GM19455 (cell line): ENCODE measurements at regions not wholly inside any gene's neighbourhood (a gene's known extent, or its start where the extent isn't known, plus 50 kb on each side); places are given as distances from the start of the nearest gene placed in this dataset.

Source experiments
- ATAC-seq: cut with Tn5 transposase; IDR thresholded peaks from one replicate; pipeline ENCODE4 v1.9.1; 2021; ENCODE audit not compliant: unreplicated experiment

DNA sequence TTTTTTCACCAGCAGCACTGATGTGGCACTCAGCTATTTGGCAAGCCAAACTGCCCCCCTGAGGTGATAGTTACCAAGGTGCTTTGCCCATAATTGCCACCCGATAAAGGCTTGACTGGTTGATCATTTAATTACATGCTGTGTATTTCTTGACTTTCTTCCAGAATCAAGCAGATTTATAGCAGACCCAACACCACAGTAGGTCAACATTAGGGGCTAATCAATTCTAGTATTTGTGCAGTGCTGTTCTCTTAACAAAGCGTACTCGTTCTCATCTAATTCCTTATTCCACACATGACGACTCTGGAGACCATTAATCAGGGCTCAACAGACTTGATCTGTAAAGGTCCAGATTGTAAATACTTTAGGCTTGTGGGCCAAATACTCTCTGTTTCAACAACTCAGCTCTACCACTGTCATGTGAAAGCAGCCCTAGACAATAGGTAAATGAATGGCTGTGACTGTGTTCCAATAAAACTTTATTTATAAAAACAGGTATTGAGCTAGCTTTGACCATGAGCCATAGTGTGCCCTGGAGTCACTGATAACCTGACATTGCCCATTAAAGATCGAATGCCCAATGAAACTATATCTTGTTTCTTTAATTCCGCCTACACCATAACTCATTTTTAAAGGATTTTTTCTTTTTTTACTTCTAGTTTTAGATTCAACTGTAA, 119.1 kb upstream of the TMC3 start:
- ATAC-seq, result no peak

DNA sequence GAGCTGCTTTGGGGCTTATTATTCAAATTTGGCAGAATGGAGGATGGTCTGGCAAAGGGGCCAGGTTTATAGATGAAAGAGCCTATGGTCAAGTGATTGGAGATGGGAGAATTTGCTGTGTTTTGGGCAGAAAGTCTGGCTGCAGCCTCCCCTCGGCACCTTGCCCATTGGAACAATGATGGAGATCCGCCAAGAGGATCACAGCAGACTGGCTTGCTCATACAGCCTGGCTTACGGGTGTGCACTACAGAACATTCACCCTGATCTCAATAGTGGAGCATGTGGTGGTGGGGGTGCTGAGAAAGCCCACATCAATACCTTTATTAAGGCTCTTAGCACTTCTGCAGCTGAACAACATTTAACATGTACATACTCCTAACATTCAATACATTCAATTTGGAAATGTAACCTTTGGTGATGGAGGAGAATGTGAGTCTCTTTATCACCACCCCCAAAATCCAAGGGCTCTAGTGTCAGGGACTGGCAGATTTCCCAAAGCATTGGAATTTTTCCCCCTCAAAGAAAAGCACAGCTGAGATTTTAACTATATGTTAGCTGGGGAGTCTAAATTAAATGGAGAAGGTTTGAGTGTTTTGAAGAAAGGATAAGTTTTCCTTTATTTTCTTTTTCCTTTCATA, 118.4 kb upstream of the TMC3 start:
- ATAC-seq, result no peak

GRCh38 chr15:81491414-81492096, 117.5 kb upstream of the TMC3 start:
- ATAC-seq, result no peak

DNA sequence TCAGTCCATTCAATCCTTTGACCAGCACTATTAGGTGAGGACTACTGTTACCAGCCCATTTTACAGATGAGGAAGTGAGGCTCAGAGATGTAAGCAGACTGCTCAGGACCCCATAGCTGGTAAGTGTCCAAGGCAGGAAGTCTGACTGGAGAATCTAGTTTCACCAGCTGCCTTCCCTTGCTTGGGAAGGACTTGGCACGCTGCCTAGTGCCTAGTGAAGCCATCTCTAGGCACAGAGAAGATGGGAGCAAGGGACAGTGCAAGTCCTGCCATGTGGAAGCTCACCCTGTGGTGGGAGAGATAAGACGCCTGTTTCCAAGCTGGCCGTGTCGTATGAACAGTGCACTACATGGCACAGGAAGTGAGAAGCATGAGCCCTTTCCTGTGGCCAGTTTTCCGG, 111.8 kb upstream of the TMC3 start:
- no peak for ATAC-seq

- no peak for ATAC-seq
Observed at GRCh38 chr15:81484086-81484955, 110.3 kb upstream of the TMC3 start.

GRCh38 chr15:81483496-81483895, 109.5 kb upstream of the TMC3 start:
- no peak for ATAC-seq

GRCh38 chr15:81481346-81481745, 107.3 kb upstream of the TMC3 start:
- ATAC-seq, result no peak

GRCh38 chr15:81480645-81481053, 106.6 kb upstream of the TMC3 start:
- no peak for ATAC-seq

- no peak for ATAC-seq
Observed at GRCh38 chr15:81478354-81478753, 104.3 kb upstream of the TMC3 start.

DNA sequence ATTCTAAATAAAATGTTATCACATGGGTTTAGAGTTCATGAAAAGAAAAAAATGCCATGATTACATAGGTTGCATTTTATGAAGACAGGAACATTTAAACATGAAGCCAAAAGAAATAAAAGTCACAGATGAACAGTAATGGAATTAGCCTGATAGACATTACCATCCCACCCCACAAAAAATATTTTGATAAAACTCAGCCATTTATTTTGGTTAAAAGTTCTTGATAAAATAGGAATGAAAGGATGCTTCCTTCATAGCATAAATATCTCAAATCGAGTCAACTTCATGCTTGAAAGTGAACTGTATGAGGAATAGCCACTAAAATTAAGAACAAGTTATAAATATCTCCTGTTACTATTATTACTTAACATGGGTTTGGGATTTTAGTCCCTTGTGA, 101.9 kb upstream of the TMC3 start:
- no peak for ATAC-seq

- ATAC-seq, result no peak
Observed at GRCh38 chr15:81475471-81475870, 101.5 kb upstream of the TMC3 start.

GRCh38 chr15:81473946-81474345, 99.9 kb upstream of the TMC3 start:
- ATAC-seq, result no peak

GRCh38 chr15:81473177-81473576, 99.2 kb upstream of the TMC3 start:
- ATAC-seq, result no peak

- ATAC-seq, result no peak
Observed at GRCh38 chr15:81471151-81471550, 97.1 kb upstream of the TMC3 start.

- ATAC-seq, result no peak
Observed at GRCh38 chr15:81469154-81469553, 95.1 kb upstream of the TMC3 start.

DNA sequence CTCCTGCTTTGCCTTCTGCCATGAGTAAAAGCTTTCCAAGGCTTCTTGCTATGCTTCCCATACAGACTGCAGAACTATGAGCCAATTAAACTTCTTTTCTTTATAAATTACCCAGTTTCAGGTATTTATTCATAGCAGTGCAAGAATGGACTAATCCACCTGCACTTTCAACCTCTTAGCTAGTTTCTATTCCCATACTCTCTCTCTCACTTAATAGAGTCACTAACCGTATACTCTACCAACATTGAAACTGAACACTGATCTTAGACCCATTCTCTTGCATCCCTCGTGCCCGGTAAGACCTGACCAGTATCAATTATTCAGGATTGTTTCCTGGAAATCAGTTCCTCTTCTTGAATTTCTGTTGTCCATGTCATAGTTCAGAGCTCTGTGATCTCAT, 92.7 kb upstream of the TMC3 start:
- no peak for ATAC-seq

DNA sequence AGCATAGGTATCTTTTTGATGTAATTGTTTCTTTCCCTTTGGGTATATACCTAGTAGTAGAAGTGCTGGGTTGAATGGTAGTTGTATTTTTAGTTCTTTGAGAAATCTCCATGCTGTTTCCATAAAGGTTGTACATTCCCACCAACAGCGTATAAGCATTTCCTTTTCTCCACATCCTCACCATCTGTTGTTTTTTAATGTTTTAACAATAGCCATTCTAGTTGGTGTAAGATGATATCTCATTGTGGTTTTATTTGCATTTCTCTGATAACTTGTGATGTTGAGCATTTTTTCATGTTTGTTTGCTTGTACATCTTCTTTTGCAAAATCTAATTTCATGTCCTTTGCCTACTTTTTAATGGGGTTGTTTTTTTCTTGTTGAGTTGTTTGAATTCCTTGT, 80.0 kb upstream of the TMC3 start:
- ATAC-seq, result no peak

GRCh38 chr15:81450721-81451120, 76.7 kb upstream of the TMC3 start:
- no peak for ATAC-seq

- no peak for ATAC-seq
Observed at GRCh38 chr15:81449836-81450474, 75.9 kb upstream of the TMC3 start.

- ATAC-seq, result no peak
Observed at GRCh38 chr15:81443040-81443820, 69.2 kb upstream of the TMC3 start.
